Stomach (tissue), 4 donors: ENCODE measurements at regions not wholly inside any gene's neighbourhood (a gene's known extent, or its start where the extent isn't known, plus 50 kb on each side); places are given as distances from the start of the nearest gene placed in this dataset.

Source experiments
- CTCF ChIP-seq, 7 experiments: fragments of 450-650 bp in 4 of 7; fragments of 200-600 bp in 3 of 7; sonication (generic) in 3 of 7; IDR thresholded peaks; one replicate each; pipeline ENCODE4 v1.5.1; 2016 to 2019; ENCODE audit warnings: antibody characterized with exemption in 7 of 7, control low read depth in 2 of 7, mild to moderate bottlenecking in 1 of 7
- POLR2A ChIP-seq, 4 donors: fragments of 450-650 bp; IDR thresholded peaks; one replicate each; pipeline ENCODE4 v1.6.1; 2016; ENCODE audit warnings: antibody characterized with exemption in 4 of 4, control low read depth in 2 of 4, mild to moderate bottlenecking in 1 of 4, moderate library complexity in 1 of 4
- POLR2AphosphoS5 ChIP-seq, 3 donors: sonication (generic); formaldehyde crosslinking; IDR thresholded peaks; one replicate each; pipeline ENCODE4 v1.6.1; 2016; ENCODE audit warnings: antibody characterized with exemption in 3 of 3

GRCh38 chr1:91575909-91576519, 75.4 kb downstream of the CDC7 start:
- TF ChIP-seq CTCF (IDR thresholded peaks at IDR 0.05) (no peak), POLR2AphosphoS5 (IDR thresholded peaks at IDR 0.05) (no peak), POLR2A (IDR thresholded peaks at IDR 0.05) (no peak)
